GM12873 (cell line): ENCODE measurements at regions not wholly inside any gene's neighbourhood (a gene's known extent, or its start where the extent isn't known, plus 50 kb on each side); places are given as distances from the start of the nearest gene placed in this dataset.

ENCODE experiments used
- CTCF ChIP-seq: IDR thresholded peaks from 2 replicates; pipeline ENCODE4 v1.5.1; 2012; ENCODE audit warnings: low read depth, mild to moderate bottlenecking, moderate library complexity, low read length, control low read depth; ENCODE audit not compliant: insufficient read depth; ENCODE audit errors: missing control alignments

DNA sequence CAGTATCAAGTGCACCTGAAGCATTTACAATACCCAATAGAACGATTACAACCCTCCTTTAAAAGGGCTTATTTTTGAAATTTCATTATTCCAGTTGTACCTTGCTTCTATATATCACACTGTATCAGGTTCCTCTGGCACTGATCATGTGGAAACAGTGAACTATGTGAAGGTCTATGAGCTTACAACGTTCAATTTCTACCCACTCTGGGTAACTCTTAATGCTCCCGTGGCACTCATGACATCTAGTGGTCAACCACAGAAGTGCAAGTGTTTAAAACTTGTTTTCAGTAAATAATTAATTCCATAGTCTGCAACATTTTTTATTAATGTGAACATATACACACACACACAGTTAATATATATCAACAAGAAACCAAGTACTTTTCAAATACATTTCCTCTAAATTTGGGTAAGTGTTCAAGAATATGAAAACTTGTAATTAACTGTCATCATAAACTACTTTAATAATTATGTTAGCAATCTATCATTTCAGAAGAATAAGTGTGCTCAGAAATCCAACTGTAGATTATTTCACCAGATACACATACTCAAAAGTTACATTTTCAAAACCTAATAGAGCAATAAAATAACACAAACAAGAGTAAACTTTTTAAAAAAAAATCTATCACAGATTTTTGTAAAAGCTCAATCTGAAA lies 61.0 kb downstream of the MPP7 start:
- TF ChIP-seq CTCF = peak; percentile 79

DNA sequence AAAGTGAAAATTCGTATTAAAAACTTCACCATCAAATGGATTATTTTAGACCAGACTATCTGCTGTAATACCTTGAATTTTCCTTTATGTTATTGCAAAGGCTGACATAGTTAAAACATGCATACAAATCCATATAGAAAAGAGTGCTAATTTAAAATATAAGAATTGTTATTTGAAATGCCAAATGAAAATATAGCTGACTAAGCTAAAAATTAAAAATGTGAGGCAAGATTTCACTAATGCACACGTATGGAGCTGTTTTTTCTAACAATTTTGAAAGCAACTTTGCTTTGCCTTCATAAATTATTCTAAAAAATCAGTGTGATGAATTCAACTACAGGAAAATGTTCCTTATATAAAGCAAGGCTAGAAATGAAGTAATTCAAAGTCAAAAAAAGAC lies 62.5 kb downstream of the MPP7 start:
- no peak for TF ChIP-seq CTCF

GRCh38 chr10:28236591-28236990 lies 66.3 kb downstream of the MPP7 start:
- no peak for TF ChIP-seq CTCF

- TF ChIP-seq CTCF = no peak
Measured at GRCh38 chr10:28220811-28221210, 82.1 kb downstream of the MPP7 start.

DNA sequence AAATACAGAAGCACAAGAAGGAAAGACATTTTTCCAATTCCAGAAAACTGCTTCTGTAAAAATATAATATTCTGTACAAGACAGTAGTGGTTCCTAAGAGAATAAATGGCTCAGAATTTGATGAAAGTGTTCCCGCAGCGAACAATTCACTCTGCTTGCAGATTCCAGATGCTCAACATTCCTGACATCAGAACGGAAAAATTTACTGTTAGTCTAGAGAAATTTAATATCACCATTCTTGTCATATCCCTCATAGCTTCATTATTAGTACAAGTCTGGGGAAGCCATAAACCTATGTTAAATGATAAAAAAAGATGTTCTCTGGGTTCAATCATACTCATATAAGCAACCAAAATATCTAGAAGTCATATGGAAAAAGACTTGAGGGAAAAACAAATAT lies 83.6 kb downstream of the MPP7 start:
- TF ChIP-seq CTCF = no peak

GRCh38 chr10:28217848-28218247 lies 85.0 kb downstream of the MPP7 start:
- no peak for TF ChIP-seq CTCF

DNA sequence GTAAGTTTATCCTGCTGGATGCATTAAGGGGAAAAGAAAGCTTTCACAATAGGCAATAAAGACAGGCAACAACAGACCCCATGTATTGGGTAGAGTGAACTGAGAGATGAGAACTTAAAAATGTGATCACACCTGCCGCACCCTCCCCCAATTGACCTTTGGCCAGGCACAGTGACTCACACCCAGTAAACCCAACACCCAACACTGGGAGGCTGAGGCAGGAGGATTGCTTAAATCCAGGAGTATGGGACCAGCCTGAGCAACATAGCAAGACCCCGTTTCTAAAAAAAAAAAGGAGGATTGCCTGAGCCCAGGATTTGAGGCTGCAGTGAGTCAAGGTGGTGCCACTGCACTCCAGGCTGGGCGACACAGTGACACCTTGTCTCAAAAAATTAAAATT lies 86.9 kb downstream of the MPP7 start:
- no peak for TF ChIP-seq CTCF
